GM21515 (cell line): ENCODE measurements at regions not wholly inside any gene's neighbourhood (a gene's known extent, or its start where the extent isn't known, plus 50 kb on each side); places are given as distances from the start of the nearest gene placed in this dataset.

Experiments used
- ATAC-seq: cut with Tn5 transposase; IDR thresholded peaks from one replicate; pipeline ENCODE4 v1.9.1; 2021; ENCODE audit not compliant: unreplicated experiment

- no peak for ATAC-seq
Observed at GRCh38 chr5:115409094-115409493, 112.6 kb upstream of the CCDC112 start.

- no peak for ATAC-seq
Observed at GRCh38 chr5:115402822-115403577, 106.5 kb upstream of the CCDC112 start.

GRCh38 chr5:115402092-115402491 is 105.6 kb upstream of the CCDC112 start:
- ATAC-seq: no peak

- ATAC-seq: no peak
Observed at GRCh38 chr5:115398719-115399118, 102.3 kb upstream of the CCDC112 start.

GRCh38 chr5:115396688-115397087 is 100.2 kb upstream of the CCDC112 start:
- ATAC-seq: no peak

GRCh38 chr5:115396081-115396480 is 99.6 kb upstream of the CCDC112 start:
- no peak for ATAC-seq

- no peak for ATAC-seq
Observed at GRCh38 chr5:115394531-115394930, 98.1 kb upstream of the CCDC112 start.

- ATAC-seq: no peak
Observed at GRCh38 chr5:115393239-115393638, 96.8 kb upstream of the CCDC112 start.

GRCh38 chr5:115392611-115393010 is 96.2 kb upstream of the CCDC112 start:
- ATAC-seq: no peak

- no peak for ATAC-seq
Observed at GRCh38 chr5:115391780-115392179, 95.3 kb upstream of the CCDC112 start.

GRCh38 chr5:115389799-115390382 is 93.4 kb upstream of the CCDC112 start:
- ATAC-seq: no peak

- ATAC-seq: no peak
Observed at GRCh38 chr5:115389034-115389798, 92.8 kb upstream of the CCDC112 start.

GRCh38 chr5:115388240-115388639 is 91.8 kb upstream of the CCDC112 start:
- ATAC-seq: no peak

GRCh38 chr5:115387816-115388215 is 91.4 kb upstream of the CCDC112 start:
- ATAC-seq: no peak

GRCh38 chr5:115386657-115387056 is 90.2 kb upstream of the CCDC112 start:
- no peak for ATAC-seq

GRCh38 chr5:115384587-115385375 is 88.3 kb upstream of the CCDC112 start:
- no peak for ATAC-seq

GRCh38 chr5:115382989-115383388 is 86.5 kb upstream of the CCDC112 start:
- ATAC-seq: no peak

GRCh38 chr5:115381911-115382662 is 85.6 kb upstream of the CCDC112 start:
- ATAC-seq: no peak

- ATAC-seq: peak; percentile 63
Observed at GRCh38 chr5:115379622-115380344, 83.3 kb upstream of the CCDC112 start.

- no peak for ATAC-seq
Observed at GRCh38 chr5:115378754-115379153, 82.3 kb upstream of the CCDC112 start.
